Right lobe of liver (tissue), 4 donors: ENCODE measurements at regions not wholly inside any gene's neighbourhood (a gene's known extent, or its start where the extent isn't known, plus 50 kb on each side); places are given as distances from the start of the nearest gene placed in this dataset.

Source experiments
- CTCF ChIP-seq, 4 donors: fragments of 200-600 bp in 3 of 4; fragments of 450-650 bp in 1 of 4; IDR thresholded peaks; one replicate each; pipeline versions ENCODE4 v1.5.1 to v1.8.0; 2016 to 2022; ENCODE audit warnings: antibody characterized with exemption in 4 of 4, mild to moderate bottlenecking in 2 of 4
- POLR2A ChIP-seq: fragments of 450-650 bp; IDR thresholded peaks from one replicate; pipeline ENCODE4 v1.6.1; 2017; ENCODE audit warnings: antibody characterized with exemption, mild to moderate bottlenecking
- donor health status: DM: no; HTN: no; CAD: no.
- donor health status: DM: no; HTN: no; CAD: no.
- donor health status: DM: no; HTN: yes; CAD: no.

GRCh38 chr5:117424559-117424958, 849.9 kb upstream of the SEMA6A start:
- TF ChIP-seq CTCF (IDR thresholded peaks at IDR 0.05), result no peak
- no peak for TF ChIP-seq POLR2A
